HepG2 (cell line): ENCODE measurements at regions not wholly inside any gene's neighbourhood (a gene's known extent, or its start where the extent isn't known, plus 50 kb on each side); places are given as distances from the start of the nearest gene placed in this dataset.

Experiments
- ATAC-seq: fragments of 200-7000 bp; cut with Tn5 transposase; 3 replicates; pipeline ENCODE4 v1.9.1; 2020; ENCODE audit warnings: mild to moderate bottlenecking, moderate library complexity
- BruUV-seq: library from RNA; stranded (reverse); fragments of 400-500 nt; replicated peaks from 2 replicates; lab custom pipeline; 2021; lab: Mats Ljungman, UMichigan
- CTCF ChIA-PET: fragments of 300-600 bp; formaldehyde crosslinking; extraction: SDS; loops from one replicate; lab custom pipeline; 2021; ENCODE audit warnings: low total read pairs, inconsistent platforms, low intra/inter-chr PET ratio; lab: Yijun Ruan, JAX
- POLR2A ChIA-PET: fragments of 350-600 bp; sonication (Branson Sonifier 250); formaldehyde crosslinking; loops from one replicate; lab custom pipeline; 2020; ENCODE audit warnings: antibody characterized with exemption, inconsistent platforms; lab: Yijun Ruan, JAX
- DNase-seq: peaks from one replicate; pipeline ENCODE4 v3.0.0-alpha.2; 2015; ENCODE audit warnings: low spot score
- FAIRE-seq: peaks from 3 replicates; lab custom pipeline; 2011; peaks lifted over from hg19 to GRCh38; lab: Jason Lieb, UNC
- H2AFZ ChIP-seq: one replicate; pipeline ENCODE4 v1.6.1; 2011; ENCODE audit warnings: low read length, inconsistent platforms
- H3K27ac ChIP-seq: fragments of 300-600 bp; 3 replicates; pipeline ENCODE4 v1.8.0; 2011; ENCODE audit warnings: mixed run types, mild to moderate bottlenecking, mixed read lengths, low read length, inconsistent platforms; ENCODE audit not compliant: insufficient read depth; ENCODE audit errors: extremely low read length
- H3K27me3 ChIP-seq, 2 experiments: fragments of 200-600 bp in 1 of 2; 2 replicates in 1 of 2; 3 replicates in 1 of 2; pipeline versions ENCODE4 v1.6.0 to v1.8.0; 2011; ENCODE audit warnings: low read length in 2 of 2, mild to moderate bottlenecking in 2 of 2, moderate library complexity in 2 of 2, inconsistent platforms in 1 of 2; ENCODE audit not compliant: insufficient read depth in 2 of 2, control insufficient read depth in 1 of 2
- H3K36me3 ChIP-seq, 2 experiments: fragments of 200-600 bp in 1 of 2; replicated peaks in 1 of 2; 2 replicates in 1 of 2; 3 replicates in 1 of 2; pipeline versions ENCODE4 v1.5.1 to v1.8.0; 2011; ENCODE audit warnings: low read length in 2 of 2, inconsistent platforms in 1 of 2; ENCODE audit not compliant: insufficient read depth in 2 of 2, control insufficient read depth in 1 of 2
- H3K4me1 ChIP-seq: 2 replicates; pipeline ENCODE4 v1.5.1; 2012; ENCODE audit warnings: low read length, inconsistent platforms; ENCODE audit not compliant: insufficient read depth
- H3K4me2 ChIP-seq: 2 replicates; pipeline ENCODE4 v1.6.0; 2011; ENCODE audit warnings: low read depth, low read length, inconsistent platforms
- H3K4me3 ChIP-seq, 3 experiments: fragments of 200-600 bp in 1 of 3; sonication (generic), shearing (Covaris generic) in 1 of 3; replicated peaks in 1 of 3; 2 replicates each; pipeline ENCODE4 v1.5.1; 2011 to 2016; ENCODE audit warnings: low read length in 3 of 3, inconsistent platforms in 2 of 3, low read depth in 2 of 3, mild to moderate bottlenecking in 2 of 3, control low read depth in 1 of 3, mixed read lengths in 1 of 3; ENCODE audit not compliant: insufficient read depth in 1 of 3
- H3K79me2 ChIP-seq: one replicate; pipeline ENCODE4 v1.6.1; 2011; ENCODE audit warnings: low read length, inconsistent platforms; ENCODE audit not compliant: insufficient read depth
- H3K9ac ChIP-seq: 2 replicates; pipeline ENCODE4 v1.6.0; 2011; ENCODE audit warnings: mild to moderate bottlenecking, low read depth, low read length, inconsistent platforms; ENCODE audit not compliant: insufficient read depth
- H3K9me3 ChIP-seq: 2 replicates; pipeline ENCODE4 v1.5.1; 2012; ENCODE audit warnings: mild to moderate bottlenecking, low read length
- H4K20me1 ChIP-seq: 2 replicates; pipeline ENCODE4 v1.6.0; 2011; ENCODE audit warnings: inconsistent platforms, mild to moderate bottlenecking, low read length, moderate library complexity; ENCODE audit not compliant: insufficient read depth
- CHD4 ChIP-seq: fragments of 200-600 bp; sonication (generic); IDR thresholded peaks from 2 replicates; pipeline ENCODE4 v1.7.0; 2017; ENCODE audit warnings: mild to moderate bottlenecking, low read length, borderline replicate concordance
- HNRNPK ChIP-seq: fragments of 200-400 bp; formaldehyde crosslinking; IDR thresholded peaks from 2 replicates; pipeline ENCODE4 v1.6.1; 2018; ENCODE audit warnings: low read length, low read depth, moderate library complexity, mild to moderate bottlenecking; ENCODE audit not compliant: poor library complexity, severe bottlenecking
- POLR2G ChIP-seq: fragments of 200-400 bp; formaldehyde crosslinking; IDR thresholded peaks from 2 replicates; pipeline ENCODE4 v1.6.1; 2018; ENCODE audit warnings: mild to moderate bottlenecking, low read depth, low read length, moderate library complexity
- PPARG ChIP-seq: conservative IDR thresholded peaks from 2 replicates; pipeline ENCODE4 v1.6.1; 2016; ENCODE audit warnings: missing biosample characterization, missing genetic modification reagents
- TCF12 ChIP-seq, 2 experiments: fragments of 450-650 bp in 1 of 2; sonication (generic) in 1 of 2; formaldehyde crosslinking in 1 of 2; IDR thresholded peaks; 2 replicates each; pipeline versions ENCODE4 v1.6.1 to v1.8.0; 2017 to 2022; ENCODE audit warnings: antibody characterized with exemption in 1 of 2, mild to moderate bottlenecking in 1 of 2, missing genetic modification reagents in 1 of 2, moderate library complexity in 1 of 2
- ZNF124 ChIP-seq: sonication (generic); formaldehyde crosslinking; IDR thresholded peaks from 2 replicates; pipeline ENCODE4 v1.4.0; 2020; ENCODE audit warnings: missing genetic modification reagents
- ZNF20 ChIP-seq: sonication (generic); formaldehyde crosslinking; IDR thresholded peaks from 2 replicates; pipeline ENCODE4 v1.4.0; 2020; ENCODE audit warnings: mild to moderate bottlenecking, moderate library complexity, missing genetic modification reagents
- ZNF431 ChIP-seq: sonication (generic); formaldehyde crosslinking; IDR thresholded peaks from 2 replicates; pipeline ENCODE4 v1.9.0; 2022; ENCODE audit warnings: missing genetic modification reagents, low read depth, mild to moderate bottlenecking, borderline replicate concordance
- WGBS: methylation state at CpG from one replicate; pipeline ENCODE4 v1.1.6; 2017; ENCODE audit warnings: low lambda C conversion rate; 5-methylcytosine and 5-hydroxymethylcytosine counted together
- in situ Hi-C: cut with HindIII; loops from 2 replicates; pipeline ENCODE4 v1.10.0; 2017; ENCODE audit warnings: low pct_unique_long_range_greater_than_20kb; ENCODE audit not compliant: extremely low pct_ligation_motif_present
- intact Hi-C: fragments of 100-400 bp; cut with micrococcal nuclease; formaldehyde crosslinking; loops from one replicate; pipeline ENCODE4 v1.10.0; 2022; ENCODE audit not compliant: unreplicated experiment
- TF ChIP-seq, protein P1 (sequence below), 2 experiments: sonication (generic) in 1 of 2; formaldehyde crosslinking in 1 of 2; IDR thresholded peaks; 2 replicates each; pipeline versions ENCODE4 v1.4.0 to v1.6.1; 2018 to 2020; ENCODE audit warnings: missing genetic modification reagents in 2 of 2, borderline replicate concordance in 1 of 2, low read depth in 1 of 2, mild to moderate bottlenecking in 1 of 2, missing biosample characterization in 1 of 2

DNA sequence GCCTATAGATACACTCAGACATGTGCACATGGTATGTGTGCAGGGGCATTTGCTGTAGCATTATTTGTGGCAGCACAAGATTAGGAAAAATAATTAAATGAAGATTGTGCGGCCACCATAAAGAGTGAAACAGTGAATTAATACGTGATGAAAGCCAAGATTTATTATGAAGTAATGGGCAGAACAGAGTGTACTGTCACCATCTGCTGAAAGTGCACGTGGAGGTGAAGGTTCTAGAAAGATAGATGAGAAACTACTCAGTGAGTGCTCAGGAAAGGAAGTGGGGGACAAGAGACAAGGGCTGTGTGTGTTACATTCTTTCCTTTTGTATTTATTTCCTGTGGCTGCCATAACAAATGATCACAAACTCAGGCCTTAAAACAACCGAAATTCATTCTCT lies 246.1 kb upstream of the ATP10A start:
- intact Hi-C loops (no loop called here), in situ Hi-C loops (no loop called here)
- FAIRE-seq (no peak), ATAC-seq (no peak), DNase-seq (no peak)
- Histone ChIP-seq H4K20me1 (no peaks in the 10 kb centered on the region), H3K9me3 (peaks cover 9% of the 10 kb centered on the region), H3K4me2 (no peak overlapping the region), H2AFZ (no peak overlapping the region), H3K79me2 (no peaks in the 10 kb centered on the region), H3K27me3 (no peaks in the 10 kb centered on the region), H3K9ac (no peak overlapping the region), H3K4me3 (no peak overlapping the region), H3K36me3 (no peaks in the 10 kb centered on the region), H3K4me1 (no peaks in the 10 kb centered on the region), H3K27ac (no peak overlapping the region)
- TF ChIP-seq CHD4 = no peak
- TF ChIP-seq PPARG (CRISPR knock-in tag) = no peak
- no peak for TF ChIP-seq TCF12 (IDR thresholded peaks at IDR 0.05)
- TF ChIP-seq TCF12 (CRISPR knock-in tag; IDR thresholded peaks at IDR 0.05) = no peak
- no peak for TF ChIP-seq ZNF124 (CRISPR knock-in tag)
- no peak for TF ChIP-seq ZNF431 (CRISPR knock-in tag)
- TF ChIP-seq HNRNPK = no peak
- no peak for TF ChIP-seq POLR2G
- BruUV-seq = no TSS peak
- CTCF ChIA-PET = no interaction called here
- POLR2A ChIA-PET = no interaction called here
- WGBS = 0% methylated on average over 4 of the region's 4 CpGs

- Histone ChIP-seq H3K9ac (no peak overlapping the region), H3K79me2 (no peaks in the 10 kb centered on the region), H2AFZ (no peak overlapping the region), H4K20me1 (no peaks in the 10 kb centered on the region), H3K4me3 (no peak overlapping the region), H3K36me3 (no peaks in the 10 kb centered on the region), H3K4me2 (no peak overlapping the region), H3K27me3 (no peaks in the 10 kb centered on the region), H3K9me3 (peaks cover 9% of the 10 kb centered on the region), H3K4me1 (no peaks in the 10 kb centered on the region), H3K27ac (no peak overlapping the region)
- peak; percentile 97 for TF ChIP-seq ZNF20 (CRISPR knock-in tag)
- TF ChIP-seq, protein P1, sequence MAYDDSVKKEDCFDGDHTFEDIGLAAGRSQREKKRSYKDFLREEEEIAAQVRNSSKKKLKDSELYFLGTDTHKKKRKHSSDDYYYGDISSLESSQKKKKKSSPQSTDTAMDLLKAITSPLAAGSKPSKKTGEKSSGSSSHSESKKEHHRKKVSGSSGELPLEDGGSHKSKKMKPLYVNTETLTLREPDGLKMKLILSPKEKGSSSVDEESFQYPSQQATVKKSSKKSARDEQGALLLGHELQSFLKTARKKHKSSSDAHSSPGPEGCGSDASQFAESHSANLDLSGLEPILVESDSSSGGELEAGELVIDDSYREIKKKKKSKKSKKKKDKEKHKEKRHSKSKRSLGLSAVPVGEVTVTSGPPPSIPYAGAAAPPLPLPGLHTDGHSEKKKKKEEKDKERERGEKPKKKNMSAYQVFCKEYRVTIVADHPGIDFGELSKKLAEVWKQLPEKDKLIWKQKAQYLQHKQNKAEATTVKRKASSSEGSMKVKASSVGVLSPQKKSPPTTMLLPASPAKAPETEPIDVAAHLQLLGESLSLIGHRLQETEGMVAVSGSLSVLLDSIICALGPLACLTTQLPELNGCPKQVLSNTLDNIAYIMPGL (CRISPR knock-in tag; IDR thresholded peaks at IDR 0.05; ENCODE audit: borderline replicate concordance in 1 of 2, low read depth in 1 of 2) = no peak
- intact Hi-C loops (no loop called here), in situ Hi-C loops (no loop called here)
- WGBS = 19% methylated on average over 3 of the region's 3 CpGs
- ChIA-PET POLR2A (no interaction called here), CTCF (no interaction called here)
- no TSS peak for BruUV-seq
- no peak for FAIRE-seq
- DNase-seq = no peak
- no peak for ATAC-seq
These were observed 243.4 kb upstream of the ATP10A start for GRCh38 chr15:26106556-26106955.
